Activated B cell treated with CpG ODN at 0.5 μM for 24 hours (primary cell): ENCODE measurements at regions not wholly inside any gene's neighbourhood (a gene's known extent, or its start where the extent isn't known, plus 50 kb on each side); places are given as distances from the start of the nearest gene placed in this dataset.

Experiments used
- ATAC-seq: fragments of 200-7000 bp; cut with Tn5 transposase; one replicate; pipeline ENCODE4 v1.10.0; 2021; ENCODE audit warnings: low read depth, mild to moderate bottlenecking, moderate library complexity
- CTCF ChIA-PET: fragments of 350-600 bp; sonication (Branson Sonifier 250); formaldehyde crosslinking; loops from one replicate; lab custom pipeline; 2021; ENCODE audit warnings: antibody characterized with exemption; lab: Charles Lee
- POLR2A ChIA-PET: fragments of 350-600 bp; sonication (Branson Sonifier 250); formaldehyde crosslinking; loops from one replicate; lab custom pipeline; 2021; ENCODE audit warnings: antibody characterized with exemption; lab: Charles Lee
- DNase-seq: peaks from one replicate; pipeline ENCODE4 v3.0.0; 2022
- H3K27ac Mint-ChIP-seq: one replicate; pipeline ENCODE4 v1.8.0; 2020; ENCODE audit warnings: mixed read lengths
- H3K27me3 Mint-ChIP-seq: one replicate; pipeline ENCODE4 v1.8.0; 2021; ENCODE audit warnings: mixed read lengths
- H3K36me3 Mint-ChIP-seq: one replicate; pipeline ENCODE4 v1.8.0; 2021; ENCODE audit warnings: low read depth, mixed read lengths
- H3K4me1 Mint-ChIP-seq: one replicate; pipeline ENCODE4 v1.8.0; 2021; ENCODE audit warnings: mixed read lengths
- H3K4me3 Mint-ChIP-seq: one replicate; pipeline ENCODE4 v1.8.0; 2020; ENCODE audit warnings: mild to moderate bottlenecking, mixed read lengths
- H3K9me3 Mint-ChIP-seq: one replicate; pipeline ENCODE4 v1.8.0; 2020; ENCODE audit warnings: mixed read lengths
- intact Hi-C: fragments of 100-400 bp; cut with micrococcal nuclease; formaldehyde crosslinking; loops from one replicate; pipeline ENCODE4 v1.15.1; 2024
- TF ChIP-seq, protein P1 (sequence below): fragments of 200-600 bp; IDR thresholded peaks from one replicate; pipeline ENCODE4 v1.8.0; 2022; ENCODE audit warnings: antibody characterized with exemption, mild to moderate bottlenecking

DNA sequence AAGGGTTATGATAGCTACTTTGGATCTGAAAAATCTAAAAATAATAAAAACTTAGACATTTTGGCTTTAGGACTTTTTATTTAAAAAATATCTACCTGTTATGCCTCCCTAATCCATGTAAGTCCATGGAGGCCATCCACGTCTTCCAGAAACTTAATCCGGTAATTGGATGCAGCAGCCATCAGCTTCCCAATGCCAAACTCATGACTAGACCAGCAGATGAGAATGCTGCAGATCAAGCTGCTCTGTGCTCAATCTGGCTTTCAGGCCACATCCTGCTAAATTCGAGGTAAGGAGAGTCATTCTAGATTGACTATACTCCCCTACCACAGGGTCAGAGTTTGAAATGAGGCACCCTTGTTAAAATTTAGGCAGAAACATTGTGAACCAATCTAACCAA, 168.5 kb upstream of the TCERG1L start:
- CTCF ChIA-PET: no interaction called here
- H3K36me3 Mint-ChIP-seq: no peaks in the 10 kb centered on the region
- peaks cover 5% of the 10 kb centered on the region for H3K9me3 Mint-ChIP-seq
- peaks cover 6% of the 10 kb centered on the region for H3K27me3 Mint-ChIP-seq
- H3K4me3 Mint-ChIP-seq: no peak overlapping the region
- POLR2A ChIA-PET: no interaction called here
- TF ChIP-seq, protein P1, sequence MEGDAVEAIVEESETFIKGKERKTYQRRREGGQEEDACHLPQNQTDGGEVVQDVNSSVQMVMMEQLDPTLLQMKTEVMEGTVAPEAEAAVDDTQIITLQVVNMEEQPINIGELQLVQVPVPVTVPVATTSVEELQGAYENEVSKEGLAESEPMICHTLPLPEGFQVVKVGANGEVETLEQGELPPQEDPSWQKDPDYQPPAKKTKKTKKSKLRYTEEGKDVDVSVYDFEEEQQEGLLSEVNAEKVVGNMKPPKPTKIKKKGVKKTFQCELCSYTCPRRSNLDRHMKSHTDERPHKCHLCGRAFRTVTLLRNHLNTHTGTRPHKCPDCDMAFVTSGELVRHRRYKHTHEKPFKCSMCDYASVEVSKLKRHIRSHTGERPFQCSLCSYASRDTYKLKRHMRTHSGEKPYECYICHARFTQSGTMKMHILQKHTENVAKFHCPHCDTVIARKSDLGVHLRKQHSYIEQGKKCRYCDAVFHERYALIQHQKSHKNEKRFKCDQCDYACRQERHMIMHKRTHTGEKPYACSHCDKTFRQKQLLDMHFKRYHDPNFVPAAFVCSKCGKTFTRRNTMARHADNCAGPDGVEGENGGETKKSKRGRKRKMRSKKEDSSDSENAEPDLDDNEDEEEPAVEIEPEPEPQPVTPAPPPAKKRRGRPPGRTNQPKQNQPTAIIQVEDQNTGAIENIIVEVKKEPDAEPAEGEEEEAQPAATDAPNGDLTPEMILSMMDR: no peak
- no peak overlapping the region for H3K27ac Mint-ChIP-seq
- DNase-seq: no peak
- intact Hi-C loops: no loop called here
- ATAC-seq: no peak
- no peaks in the 10 kb centered on the region for H3K4me1 Mint-ChIP-seq

DNA sequence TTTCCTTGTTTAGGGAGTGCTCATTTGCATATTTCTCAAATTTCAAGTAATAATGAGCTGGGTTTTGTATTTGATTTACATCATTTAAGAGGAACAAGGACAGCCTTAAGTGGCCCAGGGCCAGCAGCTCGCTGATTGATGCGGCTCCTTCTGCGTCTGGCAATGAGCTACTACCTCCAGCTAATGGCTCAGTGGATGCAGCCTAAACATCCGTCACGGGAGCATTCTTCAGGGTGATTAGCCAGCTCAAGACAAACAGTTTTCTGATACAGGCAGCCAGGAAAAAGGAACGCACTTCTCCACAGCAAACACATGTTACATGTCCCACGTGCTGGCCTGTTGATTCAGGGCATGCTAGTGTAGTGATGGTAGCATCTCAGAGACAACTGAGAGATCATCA, 169.3 kb upstream of the TCERG1L start:
- DNase-seq (no peak), ATAC-seq (no peak)
- TF ChIP-seq, protein P1: no peak
- H3K36me3 Mint-ChIP-seq: no peaks in the 10 kb centered on the region
- intact Hi-C loops: no loop called here
- no peaks in the 10 kb centered on the region for H3K4me1 Mint-ChIP-seq
- no peak overlapping the region for H3K4me3 Mint-ChIP-seq
- POLR2A ChIA-PET: no interaction called here
- peaks cover 6% of the 10 kb centered on the region for H3K27me3 Mint-ChIP-seq
- no peak overlapping the region for H3K27ac Mint-ChIP-seq
- CTCF ChIA-PET: no interaction called here
- H3K9me3 Mint-ChIP-seq: peaks cover 5% of the 10 kb centered on the region

DNA sequence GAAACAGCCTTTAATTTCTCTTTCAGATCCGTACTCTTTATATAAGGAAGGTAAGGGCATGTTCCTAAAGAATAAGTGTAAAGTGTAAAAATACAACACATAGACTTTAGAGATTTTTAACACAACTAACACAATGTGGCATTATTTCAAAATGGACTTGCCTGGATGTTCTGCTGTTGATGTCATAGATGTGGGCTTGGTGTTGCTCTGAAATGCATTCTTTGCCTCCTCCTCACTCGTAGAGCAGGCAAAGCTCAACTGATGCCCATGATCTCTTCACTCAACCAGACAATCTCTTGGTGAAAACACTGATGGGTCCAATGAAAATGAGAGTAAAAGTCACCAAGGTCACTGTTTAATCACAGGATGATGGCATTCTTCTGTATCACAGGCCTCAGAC, 174.2 kb upstream of the TCERG1L start:
- no peaks in the 10 kb centered on the region for H3K27me3 Mint-ChIP-seq
- ATAC-seq: no peak
- peaks cover 5% of the 10 kb centered on the region for H3K9me3 Mint-ChIP-seq
- POLR2A ChIA-PET: no interaction called here
- H3K36me3 Mint-ChIP-seq: no peaks in the 10 kb centered on the region
- CTCF ChIA-PET: no interaction called here
- H3K4me3 Mint-ChIP-seq: no peak overlapping the region
- intact Hi-C loops: no loop called here
- no peak overlapping the region for H3K27ac Mint-ChIP-seq
- TF ChIP-seq, protein P1: no peak
- no peaks in the 10 kb centered on the region for H3K4me1 Mint-ChIP-seq
- no peak for DNase-seq

DNA sequence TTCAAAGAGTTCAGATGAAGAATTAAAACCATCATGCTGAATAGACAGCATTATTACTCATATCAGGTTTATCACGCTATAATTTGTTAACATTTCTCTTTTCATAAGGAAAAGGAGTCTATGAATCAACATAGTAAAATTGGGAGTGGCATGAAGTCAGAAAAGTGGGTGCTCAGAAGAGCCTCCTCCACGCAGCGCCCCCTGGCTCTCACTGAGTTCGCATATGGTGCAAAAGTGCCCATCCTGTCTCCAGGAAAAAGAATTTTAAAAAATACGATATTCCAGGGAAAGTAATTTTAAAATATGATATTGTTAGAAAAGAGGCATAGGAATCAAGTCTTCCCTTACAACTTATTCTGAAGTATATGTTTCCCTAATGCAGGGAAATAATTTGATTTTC, 176.3 kb upstream of the TCERG1L start:
- Mint-ChIP-seq H3K36me3 (no peaks in the 10 kb centered on the region), H3K4me3 (no peak overlapping the region), H3K9me3 (peaks cover 2% of the 10 kb centered on the region), H3K27ac (no peak overlapping the region), H3K27me3 (no peaks in the 10 kb centered on the region), H3K4me1 (no peaks in the 10 kb centered on the region)
- TF ChIP-seq, protein P1: no peak
- intact Hi-C loops: no loop called here
- ATAC-seq: no peak
- ChIA-PET CTCF (no interaction called here), POLR2A (no interaction called here)
- no peak for DNase-seq

DNA sequence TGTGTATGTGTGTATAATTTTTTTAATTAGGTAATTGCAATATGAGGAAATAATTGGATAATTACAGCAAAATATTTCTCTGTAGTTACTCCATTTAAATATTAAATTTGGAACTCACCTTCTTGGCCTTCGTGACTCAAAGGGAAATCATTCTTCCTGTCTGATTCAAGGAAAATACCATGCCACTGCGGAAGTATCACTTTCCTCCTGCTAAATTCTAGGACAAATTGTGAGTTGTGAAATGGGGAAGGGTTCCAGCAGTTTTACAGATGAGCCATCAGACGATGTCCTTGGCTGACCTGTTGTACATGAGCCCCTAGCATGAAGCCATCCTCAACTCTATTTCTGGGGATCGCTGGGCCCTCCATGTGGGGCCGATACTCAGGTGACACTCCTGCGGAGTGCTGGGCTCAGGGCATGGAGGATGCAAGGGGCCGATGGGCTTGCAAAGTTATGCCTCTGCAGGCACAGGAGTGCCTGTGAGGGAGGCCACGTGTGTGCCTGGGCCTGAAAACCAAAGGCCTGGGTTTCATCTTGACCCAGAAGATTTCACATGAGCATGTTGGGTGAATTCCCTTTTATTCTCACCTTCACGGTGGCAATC, 179.6 kb upstream of the TCERG1L start:
- intact Hi-C loops: no loop called here
- Mint-ChIP-seq H3K4me1 (no peaks in the 10 kb centered on the region), H3K27ac (no peak overlapping the region), H3K36me3 (no peaks in the 10 kb centered on the region), H3K27me3 (no peaks in the 10 kb centered on the region), H3K4me3 (no peak overlapping the region), H3K9me3 (no peaks in the 10 kb centered on the region)
- DNase-seq: no peak
- ATAC-seq: no peak
- POLR2A ChIA-PET: no interaction called here
- CTCF ChIA-PET: no interaction called here
- TF ChIP-seq, protein P1: no peak
